Endothelial cell (in vitro differentiated cells): ENCODE measurements at regions not wholly inside any gene's neighbourhood (a gene's known extent, or its start where the extent isn't known, plus 50 kb on each side); places are given as distances from the start of the nearest gene placed in this dataset.

Experiments used
- DNase-seq: peaks from one replicate; pipeline ENCODE4 v3.0.0; 2021; ENCODE audit warnings: low spot score
- H3K27ac Mint-ChIP-seq: one replicate; pipeline ENCODE4 v1.8.0; 2021; ENCODE audit warnings: mixed read lengths, inconsistent platforms; ENCODE audit not compliant: unreplicated experiment
- H3K27me3 Mint-ChIP-seq: one replicate; pipeline ENCODE4 v1.8.0; 2021; ENCODE audit warnings: mild to moderate bottlenecking, moderate library complexity, mixed read lengths, inconsistent platforms; ENCODE audit not compliant: unreplicated experiment
- H3K36me3 Mint-ChIP-seq: one replicate; pipeline ENCODE4 v1.8.0; 2021; ENCODE audit warnings: mild to moderate bottlenecking, low read depth, mixed read lengths, inconsistent platforms; ENCODE audit not compliant: unreplicated experiment
- H3K4me1 Mint-ChIP-seq: one replicate; pipeline ENCODE4 v1.8.0; 2021; ENCODE audit warnings: mild to moderate bottlenecking, mixed read lengths, inconsistent platforms; ENCODE audit not compliant: unreplicated experiment
- H3K4me3 Mint-ChIP-seq: one replicate; pipeline ENCODE4 v1.8.0; 2021; ENCODE audit warnings: mild to moderate bottlenecking, mixed read lengths, inconsistent platforms; ENCODE audit not compliant: unreplicated experiment
- H3K9me3 Mint-ChIP-seq: one replicate; pipeline ENCODE4 v1.8.0; 2021; ENCODE audit warnings: mixed read lengths, inconsistent platforms; ENCODE audit not compliant: unreplicated experiment
- TF ChIP-seq, protein P1 (sequence below): fragments of 200-600 bp; sonication (generic); IDR thresholded peaks from one replicate; pipeline ENCODE4 v1.5.0; 2021; ENCODE audit warnings: antibody characterized with exemption; ENCODE audit not compliant: unreplicated experiment

DNA sequence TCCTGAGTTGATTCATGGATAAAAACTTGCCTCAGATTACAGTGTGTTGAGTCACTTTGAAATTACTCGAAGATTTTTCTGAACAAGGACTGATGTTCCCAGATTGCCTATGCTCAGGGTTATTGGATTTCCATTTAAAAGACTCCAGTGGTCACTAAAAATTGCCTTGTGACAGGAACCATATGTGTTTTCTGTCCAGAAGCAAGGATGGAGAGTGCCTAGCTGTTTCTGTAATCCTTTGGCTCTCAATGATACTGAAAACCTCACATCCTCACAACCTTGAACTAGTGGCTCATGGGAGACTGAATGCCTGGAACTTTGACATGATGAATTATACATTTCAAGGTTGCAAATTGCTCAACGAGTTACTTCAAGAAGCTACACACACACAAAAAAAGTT lies 1271.8 kb downstream of the BRINP3 start:
- Mint-ChIP-seq H3K9me3 (no peaks in the 10 kb centered on the region), H3K4me1 (no peaks in the 10 kb centered on the region), H3K27ac (no peak overlapping the region), H3K27me3 (no peaks in the 10 kb centered on the region), H3K4me3 (no peak overlapping the region), H3K36me3 (no peaks in the 10 kb centered on the region)
- TF ChIP-seq, protein P1, sequence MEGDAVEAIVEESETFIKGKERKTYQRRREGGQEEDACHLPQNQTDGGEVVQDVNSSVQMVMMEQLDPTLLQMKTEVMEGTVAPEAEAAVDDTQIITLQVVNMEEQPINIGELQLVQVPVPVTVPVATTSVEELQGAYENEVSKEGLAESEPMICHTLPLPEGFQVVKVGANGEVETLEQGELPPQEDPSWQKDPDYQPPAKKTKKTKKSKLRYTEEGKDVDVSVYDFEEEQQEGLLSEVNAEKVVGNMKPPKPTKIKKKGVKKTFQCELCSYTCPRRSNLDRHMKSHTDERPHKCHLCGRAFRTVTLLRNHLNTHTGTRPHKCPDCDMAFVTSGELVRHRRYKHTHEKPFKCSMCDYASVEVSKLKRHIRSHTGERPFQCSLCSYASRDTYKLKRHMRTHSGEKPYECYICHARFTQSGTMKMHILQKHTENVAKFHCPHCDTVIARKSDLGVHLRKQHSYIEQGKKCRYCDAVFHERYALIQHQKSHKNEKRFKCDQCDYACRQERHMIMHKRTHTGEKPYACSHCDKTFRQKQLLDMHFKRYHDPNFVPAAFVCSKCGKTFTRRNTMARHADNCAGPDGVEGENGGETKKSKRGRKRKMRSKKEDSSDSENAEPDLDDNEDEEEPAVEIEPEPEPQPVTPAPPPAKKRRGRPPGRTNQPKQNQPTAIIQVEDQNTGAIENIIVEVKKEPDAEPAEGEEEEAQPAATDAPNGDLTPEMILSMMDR = no peak
- DNase-seq = no peak

GRCh38 chr1:189206617-189207016 lies 1271.0 kb downstream of the BRINP3 start:
- Mint-ChIP-seq H3K36me3 (no peaks in the 10 kb centered on the region), H3K27ac (no peak overlapping the region), H3K9me3 (no peaks in the 10 kb centered on the region), H3K27me3 (no peaks in the 10 kb centered on the region), H3K4me3 (no peak overlapping the region), H3K4me1 (no peaks in the 10 kb centered on the region)
- DNase-seq = no peak
- TF ChIP-seq, protein P1 = no peak

- no peak overlapping the region for H3K4me3 Mint-ChIP-seq
- no peak for DNase-seq
- no peaks in the 10 kb centered on the region for H3K4me1 Mint-ChIP-seq
- no peaks in the 10 kb centered on the region for H3K27me3 Mint-ChIP-seq
- no peaks in the 10 kb centered on the region for H3K36me3 Mint-ChIP-seq
- H3K27ac Mint-ChIP-seq = no peak overlapping the region
- TF ChIP-seq, protein P1 = no peak
- H3K9me3 Mint-ChIP-seq = no peaks in the 10 kb centered on the region
Measured at GRCh38 chr1:189211742-189212141, 1265.9 kb downstream of the BRINP3 start.

- Mint-ChIP-seq H3K36me3 (no peaks in the 10 kb centered on the region), H3K9me3 (no peaks in the 10 kb centered on the region), H3K4me3 (no peak overlapping the region), H3K4me1 (no peaks in the 10 kb centered on the region), H3K27me3 (no peaks in the 10 kb centered on the region), H3K27ac (no peak overlapping the region)
- no peak for DNase-seq
- TF ChIP-seq, protein P1 = no peak
Measured at GRCh38 chr1:189212606-189213005, 1265.1 kb downstream of the BRINP3 start.

DNA sequence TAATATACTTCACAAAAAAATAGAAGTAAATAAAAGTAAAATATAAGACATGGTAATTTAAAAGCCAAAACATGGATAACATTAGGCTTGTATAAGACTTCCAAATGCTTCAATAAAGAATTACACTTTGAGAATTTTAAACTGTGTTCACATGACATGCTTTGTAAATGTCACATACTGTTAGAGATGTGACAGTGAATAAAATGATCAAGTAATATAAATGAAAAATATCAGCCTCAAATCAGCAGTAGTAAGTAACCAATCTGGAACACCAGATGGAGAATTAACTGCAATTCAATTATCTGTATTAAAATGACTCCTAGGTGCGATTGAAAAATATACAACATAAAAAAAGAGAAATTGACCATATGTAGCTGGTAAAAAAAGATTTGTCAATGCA lies 1260.8 kb downstream of the BRINP3 start:
- no peak for DNase-seq
- TF ChIP-seq, protein P1 = no peak
- H3K36me3 Mint-ChIP-seq = no peaks in the 10 kb centered on the region
- H3K4me3 Mint-ChIP-seq = no peak overlapping the region
- no peaks in the 10 kb centered on the region for H3K27me3 Mint-ChIP-seq
- no peaks in the 10 kb centered on the region for H3K9me3 Mint-ChIP-seq
- no peaks in the 10 kb centered on the region for H3K4me1 Mint-ChIP-seq
- no peak overlapping the region for H3K27ac Mint-ChIP-seq
